ENCODE measurements at regions not wholly inside any gene's neighbourhood (a gene's known extent, or its start where the extent isn't known, plus 50 kb on each side); places are given as distances from the start of the nearest gene placed in this dataset.

DNA sequence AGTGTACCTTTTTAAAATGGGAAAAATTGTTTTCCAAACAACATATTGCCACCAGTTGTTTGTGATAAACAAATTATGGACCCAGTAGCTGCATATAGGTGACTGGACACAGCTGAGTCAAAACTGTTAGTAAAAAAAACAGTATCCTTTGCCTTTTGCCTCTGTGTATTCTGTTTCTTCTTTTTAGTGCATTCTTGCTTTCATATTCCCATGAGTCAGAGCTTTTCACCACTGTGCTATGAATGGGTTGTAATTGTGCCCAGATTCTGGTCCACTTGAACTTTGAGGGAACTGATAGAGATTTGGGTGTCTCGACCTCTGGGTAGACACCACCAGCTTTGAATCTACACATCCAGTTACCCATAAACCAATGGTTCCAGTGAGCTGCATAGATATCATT lies 1441.9 kb upstream of the ZEB2 start:
- DNase-seq (ENCODE audit: low read depth, low spot score) (no peak), ATAC-seq (no peak)
- TF ChIP-seq TCF7L2 (IDR thresholded peaks at IDR 0.05; ENCODE audit: low read depth, low read length) (no peak), REST (IDR thresholded peaks at IDR 0.05; ENCODE audit: insufficient read depth in 1 of 2, low read depth in 2 of 2, low read length in 1 of 2) (no peak), POLR2AphosphoS5 (IDR thresholded peaks at IDR 0.05; ENCODE audit: low read depth, low read length) (no peak), CTCF (IDR thresholded peaks at IDR 0.05) (no peak), SIN3A (IDR thresholded peaks at IDR 0.05; ENCODE audit: borderline replicate concordance, insufficient read depth, low read depth, low read length) (no peak)
- Histone ChIP-seq H3K36me3 (ENCODE audit: control insufficient read depth, insufficient read depth, low read length) (no peaks in the 10 kb centered on the region), H3K4me1 (ENCODE audit: control insufficient read depth, insufficient read depth, low read length) (no peaks in the 10 kb centered on the region), H3K27ac (ENCODE audit: low read length) (no peak overlapping the region), H3K9me3 (ENCODE audit: control insufficient read depth, insufficient read depth, low read depth, low read length) (no peaks in the 10 kb centered on the region), H3K4me3 (ENCODE audit: low read depth in 2 of 2, low read length in 2 of 2) (no peak overlapping the region), H3K27me3 (ENCODE audit: control insufficient read depth, insufficient read depth, low read length) (no peaks in the 10 kb centered on the region)
- BruUV-seq (replicated peaks): no TSS peak
- in situ Hi-C loops (cut with HindIII; ENCODE audit: low pct_unique_long_range_greater_than_20kb, low sequenced_read_pairs) (no loop called here), intact Hi-C loops (cut with micrococcal nuclease; ENCODE audit: unreplicated experiment) (no loop called here)
- ChIA-PET POLR2A (interaction anchor here (0.6 kb wide), 1 partner anchor 530 kb away, joined by 11 read pairs; no protein-coding TSS in a partner anchor), CTCF (no interaction called here)

- TF ChIP-seq TCF7L2 (IDR thresholded peaks at IDR 0.05; ENCODE audit: low read depth, low read length) (no peak), CTCF (IDR thresholded peaks at IDR 0.05) (no peak), POLR2AphosphoS5 (IDR thresholded peaks at IDR 0.05; ENCODE audit: low read depth, low read length) (no peak), REST (IDR thresholded peaks at IDR 0.05; ENCODE audit: insufficient read depth in 1 of 2, low read depth in 2 of 2, low read length in 1 of 2) (no peak), SIN3A (IDR thresholded peaks at IDR 0.05; ENCODE audit: borderline replicate concordance, insufficient read depth, low read depth, low read length) (no peak)
- ChIA-PET POLR2A (no interaction called here), CTCF (no interaction called here)
- Histone ChIP-seq H3K4me1 (ENCODE audit: control insufficient read depth, insufficient read depth, low read length) (no peaks in the 10 kb centered on the region), H3K27me3 (ENCODE audit: control insufficient read depth, insufficient read depth, low read length) (no peaks in the 10 kb centered on the region), H3K4me3 (ENCODE audit: low read depth in 2 of 2, low read length in 2 of 2) (no peak overlapping the region), H3K9me3 (ENCODE audit: control insufficient read depth, insufficient read depth, low read depth, low read length) (no peaks in the 10 kb centered on the region), H3K27ac (ENCODE audit: low read length) (no peak overlapping the region), H3K36me3 (ENCODE audit: control insufficient read depth, insufficient read depth, low read length) (no peaks in the 10 kb centered on the region)
- DNase-seq (ENCODE audit: low read depth, low spot score): no peak
- in situ Hi-C loops (cut with HindIII; ENCODE audit: low pct_unique_long_range_greater_than_20kb, low sequenced_read_pairs): no loop called here
- no peak for ATAC-seq
- intact Hi-C loops (cut with micrococcal nuclease; ENCODE audit: unreplicated experiment): no loop called here
- no TSS peak for BruUV-seq (replicated peaks)
These were observed 1440.7 kb upstream of the ZEB2 start for GRCh38 chr2:145960479-145961163.
